ENCODE measurements at regions not wholly inside any gene's neighbourhood (a gene's known extent, or its start where the extent isn't known, plus 50 kb on each side); places are given as distances from the start of the nearest gene placed in this dataset.

- no peak for TF ChIP-seq CTCF (IDR thresholded peaks at IDR 0.05; ENCODE audit: borderline replicate concordance, extremely low read depth, low read length, poor library complexity, severe bottlenecking)
- TF ChIP-seq EZH2 (IDR thresholded peaks at IDR 0.05; ENCODE audit: borderline replicate concordance, low read depth, low read length, severe bottlenecking) = no peak
These were observed 346.9 kb downstream of the RNF144B start for GRCh38 chr6:18733921-18734550.
